Immature natural killer cell (primary cell): ENCODE measurements at regions not wholly inside any gene's neighbourhood (a gene's known extent, or its start where the extent isn't known, plus 50 kb on each side); places are given as distances from the start of the nearest gene placed in this dataset.

Source experiments
- DNase-seq, 3 donors: peaks; one replicate each; pipeline ENCODE4 v3.0.0; 2022; ENCODE audit warnings: mixed read lengths in 1 of 3
- H3K27ac Mint-ChIP-seq, 6 donors: one replicate each; pipeline ENCODE4 v1.8.0; 2020; ENCODE audit warnings: mixed read lengths in 6 of 6, mild to moderate bottlenecking in 5 of 6, inconsistent platforms in 4 of 6, moderate library complexity in 3 of 6
- H3K27me3 Mint-ChIP-seq, 3 donors: one replicate each; pipeline ENCODE4 v1.8.0; 2020 to 2021; ENCODE audit warnings: low read depth in 3 of 3, mild to moderate bottlenecking in 3 of 3, mixed read lengths in 3 of 3, moderate library complexity in 3 of 3, inconsistent platforms in 1 of 3
- H3K36me3 Mint-ChIP-seq, 3 donors: one replicate each; pipeline ENCODE4 v1.8.0; 2020; ENCODE audit warnings: mixed read lengths in 3 of 3, inconsistent platforms in 2 of 3, mild to moderate bottlenecking in 2 of 3
- H3K4me1 Mint-ChIP-seq, 2 donors: one replicate each; pipeline ENCODE4 v1.8.0; 2020; ENCODE audit warnings: inconsistent platforms in 2 of 2, mild to moderate bottlenecking in 2 of 2, mixed read lengths in 2 of 2, moderate library complexity in 1 of 2
- H3K4me3 Mint-ChIP-seq, 5 donors: one replicate each; pipeline ENCODE4 v1.8.0; 2020; ENCODE audit warnings: mild to moderate bottlenecking in 5 of 5, mixed read lengths in 5 of 5, inconsistent platforms in 3 of 5, moderate library complexity in 3 of 5
- H3K9me3 Mint-ChIP-seq, 6 donors: one replicate each; pipeline ENCODE4 v1.8.0; 2020; ENCODE audit warnings: mild to moderate bottlenecking in 6 of 6, mixed read lengths in 6 of 6, inconsistent platforms in 4 of 6, moderate library complexity in 3 of 6

DNA sequence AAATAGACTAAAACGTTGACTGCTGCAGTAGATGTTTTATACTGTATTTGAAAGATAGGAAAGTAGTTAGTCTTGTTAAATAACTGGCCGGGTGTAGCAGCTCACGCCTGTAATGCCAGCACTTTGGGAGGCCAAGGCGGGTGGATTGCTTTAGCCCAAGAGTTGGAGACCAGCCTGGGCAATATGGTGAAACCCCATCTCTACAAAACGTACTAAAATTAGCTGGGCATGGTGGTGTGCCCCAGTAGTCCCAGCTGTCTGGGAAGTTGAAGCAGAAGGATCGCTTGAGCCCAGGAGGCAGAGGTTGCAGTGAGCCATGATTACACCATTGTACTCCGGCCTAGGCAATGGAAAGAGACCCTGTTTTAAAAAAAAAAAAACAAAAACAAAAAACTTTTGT is 60.5 kb upstream of the ULK4 start:
- no peaks in the 10 kb centered on the region for H3K27me3 Mint-ChIP-seq
- no peak for DNase-seq
- H3K4me1 Mint-ChIP-seq: peaks cover 34 to 57% of the 10 kb centered on the region in 2 donors
- no peaks in the 10 kb centered on the region for H3K9me3 Mint-ChIP-seq
- no peak overlapping the region for H3K27ac Mint-ChIP-seq
- no peak overlapping the region for H3K4me3 Mint-ChIP-seq
- no peaks in the 10 kb centered on the region for H3K36me3 Mint-ChIP-seq

DNA sequence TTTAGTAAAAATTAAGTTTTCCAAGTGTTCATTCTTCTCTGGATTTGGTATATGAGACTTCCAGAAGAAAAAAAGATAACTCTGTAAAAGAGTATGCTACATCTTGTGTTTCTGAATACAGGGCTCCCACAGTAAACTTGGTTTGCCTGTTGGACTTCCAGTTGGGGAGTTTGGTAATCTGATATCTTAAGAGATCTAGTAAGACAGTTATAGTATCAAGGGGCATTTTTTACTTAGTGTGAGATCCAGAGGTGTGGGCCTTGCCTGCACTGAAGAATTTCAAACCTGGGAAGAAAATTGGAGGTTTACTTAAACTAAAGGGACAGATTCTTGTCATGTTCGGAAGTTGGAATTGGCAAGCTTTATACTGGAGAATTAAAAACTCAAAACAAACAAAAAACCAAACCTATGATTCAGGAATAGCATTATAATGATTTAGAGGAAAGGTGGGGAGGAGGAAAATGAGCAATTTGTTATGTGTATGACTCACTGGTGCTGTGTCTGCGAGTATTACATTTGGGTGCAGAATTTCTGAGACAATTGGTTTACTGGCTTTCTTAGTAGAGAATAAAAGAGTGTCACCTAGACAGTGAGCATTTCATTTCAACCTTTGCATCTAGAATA is 58.9 kb upstream of the ULK4 start:
- Mint-ChIP-seq H3K4me3 (no peak overlapping the region), H3K4me1 (peaks cover 30 to 51% of the 10 kb centered on the region in 2 donors), H3K36me3 (no peaks in the 10 kb centered on the region), H3K27ac (peak overlapping the region in 2 of 6 donors; percentile 4 to 7), H3K9me3 (no peaks in the 10 kb centered on the region), H3K27me3 (no peaks in the 10 kb centered on the region)
- no peak for DNase-seq

DNA sequence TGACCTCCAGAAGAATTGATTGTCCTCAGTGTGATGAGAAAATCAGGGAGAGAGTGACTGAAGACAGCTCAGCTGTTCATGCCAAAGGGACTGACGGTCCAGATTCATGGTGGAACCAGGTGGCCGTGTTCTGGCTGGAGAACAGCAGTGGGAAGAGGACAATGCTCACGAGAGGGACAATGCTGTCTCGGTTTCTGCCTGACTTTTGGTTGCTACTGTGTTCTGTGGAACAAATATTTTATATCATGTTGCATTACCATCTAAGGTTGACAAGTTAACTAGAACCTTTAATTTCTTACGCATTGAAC is 58.0 kb upstream of the ULK4 start:
- no peak for DNase-seq
- Mint-ChIP-seq H3K36me3 (no peaks in the 10 kb centered on the region), H3K9me3 (no peaks in the 10 kb centered on the region), H3K4me3 (no peak overlapping the region), H3K4me1 (peaks cover 33 to 51% of the 10 kb centered on the region in 2 donors), H3K27me3 (no peaks in the 10 kb centered on the region), H3K27ac (no peak overlapping the region)

DNA sequence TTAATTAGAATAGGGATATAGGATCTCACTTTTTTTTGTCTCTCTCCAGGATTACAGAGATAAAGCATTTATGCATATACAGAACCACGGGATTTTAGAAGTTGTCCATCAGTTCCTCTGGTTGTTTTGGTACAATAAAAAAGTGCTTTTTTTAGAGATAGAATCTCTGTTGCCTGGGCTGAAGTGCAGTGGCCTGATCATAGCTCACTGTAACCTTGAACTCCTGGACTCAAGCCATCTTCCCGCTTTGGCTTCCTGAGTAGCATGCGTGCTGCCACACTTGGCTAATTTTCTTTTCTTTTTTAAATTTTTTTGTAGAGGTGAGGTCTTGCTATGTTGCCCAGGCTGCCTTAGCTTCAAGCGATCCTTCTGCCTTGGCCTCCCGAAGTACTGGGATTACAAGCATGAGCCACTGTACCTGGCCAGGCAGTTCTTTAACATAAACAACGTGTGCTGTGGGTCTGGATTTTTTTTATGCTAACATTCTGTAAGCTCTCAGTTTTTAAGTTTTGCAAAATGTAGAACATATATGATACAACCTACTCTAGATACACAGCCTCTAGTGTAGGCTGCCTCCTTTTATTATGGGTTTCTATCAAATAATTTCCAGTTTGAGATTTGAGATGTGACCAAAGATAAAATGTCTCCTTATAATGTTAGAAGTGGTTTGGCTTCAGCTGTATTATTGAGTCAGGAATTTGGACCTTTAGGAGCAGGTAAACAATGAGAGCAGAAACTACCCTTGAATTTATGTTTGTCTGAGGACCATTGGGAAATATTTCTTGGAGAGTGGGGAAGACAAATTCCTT is 57.4 kb upstream of the ULK4 start:
- DNase-seq: no peak
- no peaks in the 10 kb centered on the region for H3K9me3 Mint-ChIP-seq
- H3K4me1 Mint-ChIP-seq: peaks cover 35 to 51% of the 10 kb centered on the region in 2 donors
- H3K36me3 Mint-ChIP-seq: no peaks in the 10 kb centered on the region
- no peak overlapping the region for H3K27ac Mint-ChIP-seq
- H3K4me3 Mint-ChIP-seq: no peak overlapping the region
- H3K27me3 Mint-ChIP-seq: peaks cover 4 to 5% (median 5%) of the 10 kb centered on the region in 3 donors

DNA sequence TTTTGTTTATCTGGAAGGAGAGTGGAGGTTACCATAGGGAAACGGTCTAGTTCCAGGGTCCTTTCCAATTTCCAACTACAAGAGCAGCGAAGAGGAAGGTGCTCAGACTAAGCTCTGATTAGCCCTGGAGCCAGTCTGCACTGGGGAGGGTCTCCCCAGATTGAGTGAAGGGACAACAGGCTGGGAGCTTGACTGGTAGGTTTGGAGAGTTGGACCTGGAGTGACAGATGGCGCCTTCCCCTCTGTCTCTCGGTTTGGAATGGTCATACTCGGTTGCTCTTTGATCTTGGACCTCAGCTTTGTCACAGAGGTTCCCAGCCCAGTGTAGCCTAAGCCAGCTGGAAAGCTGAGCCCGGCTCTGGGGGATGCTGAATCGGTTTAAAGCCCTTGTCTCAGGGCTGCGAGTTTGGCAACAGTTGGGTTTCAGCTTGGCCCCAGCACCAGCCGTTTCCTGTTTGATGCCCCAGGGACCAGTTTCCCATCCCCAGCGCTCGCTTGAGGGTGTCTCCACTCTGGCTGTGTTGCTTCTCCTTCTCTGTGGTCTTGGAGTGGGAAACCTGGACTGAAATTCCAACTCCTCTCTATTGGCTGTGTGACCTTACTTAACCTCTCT is 53.1 kb upstream of the ULK4 start:
- H3K9me3 Mint-ChIP-seq: no peaks in the 10 kb centered on the region
- peak overlapping the region; percentile 72 to 92 (median 91) for H3K27ac Mint-ChIP-seq
- H3K4me3 Mint-ChIP-seq: peak overlapping the region; percentile 90 to 94 (median 92)
- no peaks in the 10 kb centered on the region for H3K36me3 Mint-ChIP-seq
- peaks cover 9 to 16% (median 11%) of the 10 kb centered on the region in 3 donors for H3K27me3 Mint-ChIP-seq
- DNase-seq: no peak
- peaks cover 32 to 34% of the 10 kb centered on the region in 2 donors for H3K4me1 Mint-ChIP-seq

DNA sequence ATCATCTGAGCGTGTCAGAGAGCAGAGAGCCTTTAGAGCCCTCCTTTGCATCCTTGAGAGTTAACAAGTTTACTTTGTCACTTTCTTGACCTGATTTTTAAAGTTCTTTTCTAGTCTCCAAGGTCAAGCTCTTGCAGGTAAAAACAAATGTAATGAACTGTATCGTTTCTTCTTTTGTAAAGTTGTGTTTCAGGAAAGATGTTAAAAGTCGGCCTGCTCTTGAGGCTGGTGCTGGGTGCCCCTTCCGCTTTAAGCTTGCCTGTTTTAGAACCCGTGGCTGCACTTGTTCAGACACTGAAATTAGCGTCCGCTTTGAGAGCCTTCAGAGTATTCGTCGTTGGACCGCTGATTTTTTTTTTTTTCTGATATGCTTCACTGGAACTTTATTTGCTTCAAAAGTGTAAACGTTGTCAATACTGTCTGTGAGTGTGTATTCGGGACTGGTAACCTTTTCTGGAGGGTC is 52.6 kb upstream of the ULK4 start:
- no peaks in the 10 kb centered on the region for H3K36me3 Mint-ChIP-seq
- H3K27me3 Mint-ChIP-seq: peaks cover 9 to 16% (median 11%) of the 10 kb centered on the region in 3 donors
- peak overlapping the region; percentile 90 to 94 (median 92) for H3K4me3 Mint-ChIP-seq
- peak in 2 of 3 donors; percentile 10 to 17 for DNase-seq
- H3K9me3 Mint-ChIP-seq: no peaks in the 10 kb centered on the region
- H3K27ac Mint-ChIP-seq: peak overlapping the region; percentile 72 to 92 (median 91)
- H3K4me1 Mint-ChIP-seq: peaks cover 32 to 34% of the 10 kb centered on the region in 2 donors

DNA sequence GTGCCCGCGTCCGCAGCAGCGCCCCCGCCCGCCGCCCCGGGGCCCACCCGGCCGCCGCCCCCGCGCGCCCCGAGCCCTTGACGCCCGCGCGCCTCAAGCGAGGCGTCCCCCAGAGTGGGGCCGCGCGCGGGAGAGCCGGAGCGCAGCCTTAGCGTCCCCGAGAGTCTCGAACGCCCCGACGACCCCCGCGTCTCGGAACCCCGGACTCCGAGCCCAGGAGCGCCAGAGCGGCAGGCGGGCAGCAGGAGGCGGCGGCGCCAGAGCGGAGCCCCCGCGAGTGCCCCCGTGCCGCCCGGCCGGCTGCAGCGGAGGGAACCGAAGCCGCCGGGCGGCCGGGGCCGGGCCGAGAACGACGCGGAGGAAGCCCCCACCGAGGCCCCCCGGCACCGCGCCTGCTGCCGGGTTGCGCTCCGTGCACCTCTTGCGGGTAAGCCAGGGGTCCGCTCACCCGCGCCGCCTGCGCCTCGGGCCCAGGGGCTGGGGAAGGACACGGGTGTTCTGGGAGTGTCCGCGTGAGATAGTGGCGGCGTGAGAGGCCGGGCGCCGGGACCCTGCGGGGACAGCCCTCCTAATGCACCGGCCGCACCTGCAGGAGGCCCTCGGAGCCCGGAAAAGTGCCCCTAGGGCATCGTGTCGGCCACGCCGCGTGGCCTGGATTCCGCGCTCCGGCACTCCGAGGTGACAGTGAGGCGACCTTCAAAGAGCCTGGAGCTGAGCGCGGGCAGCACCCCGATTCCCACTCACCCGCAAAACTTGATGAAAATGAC is 52.0 kb upstream of the ULK4 start:
- Mint-ChIP-seq H3K27ac (peak overlapping the region; percentile 72 to 92 (median 91)), H3K36me3 (no peaks in the 10 kb centered on the region), H3K4me3 (peak overlapping the region; percentile 90 to 94 (median 92)), H3K27me3 (peaks cover 9 to 16% (median 11%) of the 10 kb centered on the region in 3 donors), H3K4me1 (peaks cover 32 to 34% of the 10 kb centered on the region in 2 donors), H3K9me3 (no peaks in the 10 kb centered on the region)
- peak; percentile 36 to 40 (median 38) for DNase-seq

DNA sequence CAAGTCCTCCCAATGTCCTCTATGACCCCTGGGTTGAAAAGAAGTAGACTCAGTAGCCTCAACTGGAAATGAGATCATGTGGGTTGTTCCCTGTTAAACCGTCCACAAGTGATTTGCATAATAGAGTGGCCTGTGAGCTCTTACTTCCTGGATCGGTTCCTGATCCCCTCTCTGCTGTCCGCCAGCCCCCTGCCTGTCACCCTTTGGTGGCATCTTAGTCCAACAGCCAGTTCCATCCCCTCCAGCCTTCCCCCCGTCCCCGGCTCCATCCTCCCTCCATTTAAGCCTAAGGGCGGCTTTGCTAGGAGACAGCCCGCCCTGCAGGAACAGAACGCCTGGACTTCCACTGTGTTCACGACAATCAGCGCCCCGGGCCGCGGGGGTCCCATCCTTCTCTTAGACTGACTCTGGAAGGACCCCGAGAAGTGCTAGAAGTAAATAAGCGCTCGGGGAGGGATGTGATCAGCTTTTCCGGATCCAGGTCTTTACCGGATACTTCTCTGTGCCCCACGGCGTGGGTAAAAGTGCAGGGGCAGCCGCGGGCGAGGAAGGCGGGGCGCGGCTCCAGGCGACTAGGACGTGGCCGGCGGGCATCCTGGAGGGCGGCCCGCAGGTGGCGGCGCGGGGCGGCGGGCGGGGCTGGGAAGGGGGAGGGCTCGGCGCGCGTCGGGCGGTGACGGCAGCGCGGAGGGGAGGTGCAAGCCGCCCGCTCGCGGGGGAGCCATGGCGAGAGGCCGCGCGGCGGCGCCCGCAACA is 51.2 kb upstream of the ULK4 start:
- DNase-seq: peak; percentile 73 to 76 (median 76)
- peaks cover 32 to 34% of the 10 kb centered on the region in 2 donors for H3K4me1 Mint-ChIP-seq
- H3K9me3 Mint-ChIP-seq: no peaks in the 10 kb centered on the region
- H3K27ac Mint-ChIP-seq: peak overlapping the region; percentile 85 to 99 (median 97)
- H3K27me3 Mint-ChIP-seq: peaks cover 9 to 16% (median 11%) of the 10 kb centered on the region in 3 donors
- no peaks in the 10 kb centered on the region for H3K36me3 Mint-ChIP-seq
- H3K4me3 Mint-ChIP-seq: peak overlapping the region; percentile 91 to 95 (median 92)

DNA sequence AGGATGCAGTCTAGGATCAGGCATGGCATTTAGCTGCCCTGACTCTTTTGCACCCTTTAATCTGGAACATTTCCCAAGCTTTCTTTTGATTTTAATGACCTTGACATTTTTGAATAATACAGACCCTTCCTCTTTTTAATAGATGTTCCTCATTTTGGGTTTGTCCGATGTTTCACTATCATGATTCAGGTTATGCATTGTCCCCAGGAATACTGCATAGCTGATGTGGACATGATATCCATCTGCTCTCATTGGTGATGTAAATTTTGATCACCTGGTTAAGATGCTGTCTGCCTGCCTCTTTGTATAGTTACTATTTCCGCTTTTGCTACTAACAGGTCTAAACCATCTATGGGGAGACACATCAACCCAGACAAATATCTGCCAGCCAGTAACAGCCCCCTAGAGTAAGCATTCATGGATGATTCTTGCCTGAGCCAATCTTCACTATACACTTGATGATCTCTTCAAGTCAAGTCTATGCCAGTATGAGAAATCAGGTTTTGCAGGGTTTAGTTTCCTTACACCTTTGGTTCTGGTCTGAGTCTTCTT is 50.6 kb upstream of the ULK4 start:
- Mint-ChIP-seq H3K9me3 (no peaks in the 10 kb centered on the region), H3K4me1 (peaks cover 32 to 34% of the 10 kb centered on the region in 2 donors)
- DNase-seq: peak in 2 of 3 donors; percentile 38 to 49

More for the DNA sequence above, 50.6 kb upstream of the ULK4 start:
- no peaks in the 10 kb centered on the region for H3K36me3 Mint-ChIP-seq
- peak overlapping the region; percentile 85 to 99 (median 97) for H3K27ac Mint-ChIP-seq
- H3K27me3 Mint-ChIP-seq: peaks cover 9 to 16% (median 12%) of the 10 kb centered on the region in 3 donors
- H3K4me3 Mint-ChIP-seq: peak overlapping the region; percentile 91 to 95 (median 92)
